GM12878 (cell line): ENCODE measurements at regions not wholly inside any gene's neighbourhood (a gene's known extent, or its start where the extent isn't known, plus 50 kb on each side); places are given as distances from the start of the nearest gene placed in this dataset.

Experiments
- ATAC-seq: fragments of 200-7000 bp; cut with Tn5 transposase; 3 replicates; pipeline ENCODE4 v1.9.1; 2020; ENCODE audit warnings: mild to moderate bottlenecking, moderate library complexity
- BruUV-seq: library from RNA; stranded (reverse); fragments of 400-500 nt; replicated peaks from 2 replicates; lab custom pipeline; 2021; lab: Mats Ljungman, UMichigan
- CTCF ChIA-PET: fragments of 300-600 bp; sonication (Branson Sonifier 250); formaldehyde crosslinking; extraction: SDS; loops from one replicate; lab custom pipeline; 2021; ENCODE audit warnings: inconsistent platforms; lab: Yijun Ruan, JAX
- POLR2A ChIA-PET: fragments of 350-600 bp; formaldehyde crosslinking; extraction: SDS; loops from one replicate; lab custom pipeline; 2021; ENCODE audit warnings: inconsistent platforms; lab: Charles Lee
- RAD21 ChIA-PET: fragments of 300-600 bp; sonication (Branson Sonifier 250); formaldehyde crosslinking; loops from one replicate; lab custom pipeline; 2023; ENCODE audit warnings: antibody characterized with exemption; ENCODE audit not compliant: unreplicated experiment; lab: Charles Lee
- SMC1A ChIA-PET: fragments of 300-600 bp; sonication (Branson Sonifier 250); formaldehyde crosslinking; loops from one replicate; lab custom pipeline; 2023; ENCODE audit not compliant: unreplicated experiment, uncharacterized antibody; lab: Charles Lee
- DNase-seq: peaks from one replicate; pipeline ENCODE4 v3.0.0-alpha.2; 2011; ENCODE audit warnings: low read depth, low spot score
- FAIRE-seq: peaks from 3 replicates; lab custom pipeline; 2011; peaks lifted over from hg19 to GRCh38; lab: Jason Lieb, UNC
- H2AFZ ChIP-seq: 2 replicates; pipeline ENCODE4 v1.6.0; 2011; ENCODE audit warnings: low read depth, low read length, control low read depth; ENCODE audit not compliant: control insufficient read depth
- H3K27ac ChIP-seq: 2 replicates; pipeline ENCODE4 v1.5.1; 2011; ENCODE audit warnings: control low read depth; ENCODE audit not compliant: control insufficient read depth, insufficient read depth
- H3K27me3 ChIP-seq, 2 experiments: replicated peaks in 1 of 2; 2 replicates each; pipeline versions ENCODE4 v1.6.0 to v1.6.1; 2011; ENCODE audit warnings: low read length in 1 of 2; ENCODE audit not compliant: control insufficient read depth in 2 of 2, insufficient read depth in 2 of 2
- H3K36me3 ChIP-seq, 2 experiments: 2 replicates each; pipeline ENCODE4 v1.5.1; 2011; ENCODE audit warnings: low read length in 1 of 2; ENCODE audit not compliant: control insufficient read depth in 2 of 2, insufficient read depth in 2 of 2
- H3K4me1 ChIP-seq: 2 replicates; pipeline ENCODE4 v1.6.1; 2011; ENCODE audit warnings: mild to moderate bottlenecking, low read length, moderate library complexity, mixed read lengths; ENCODE audit not compliant: control insufficient read depth, insufficient read depth
- H3K4me2 ChIP-seq: 2 replicates; pipeline ENCODE4 v1.6.0; 2011; ENCODE audit warnings: control low read depth; ENCODE audit not compliant: control insufficient read depth, insufficient read depth
- H3K4me3 ChIP-seq: fragments of 200-600 bp; sonication (generic); 2 replicates; pipeline ENCODE4 v1.5.1; 2016
- H3K79me2 ChIP-seq: 2 replicates; pipeline ENCODE4 v1.6.0; 2011; ENCODE audit warnings: low read length; ENCODE audit not compliant: control insufficient read depth, insufficient read depth
- H3K9ac ChIP-seq: 2 replicates; pipeline ENCODE4 v1.8.0; 2011; ENCODE audit warnings: low read length, control low read depth, mixed read lengths; ENCODE audit not compliant: control insufficient read depth, insufficient read depth
- H3K9me3 ChIP-seq: replicated peaks from 3 replicates; pipeline ENCODE4 v1.5.1; 2011; ENCODE audit warnings: mild to moderate bottlenecking, low read length; ENCODE audit not compliant: control insufficient read depth, insufficient read depth
- H4K20me1 ChIP-seq: 2 replicates; pipeline ENCODE4 v1.6.0; 2011; ENCODE audit not compliant: control insufficient read depth, insufficient read depth
- BMI1 ChIP-seq: fragments of 450-650 bp; IDR thresholded peaks from 2 replicates; pipeline ENCODE4 v1.6.1; 2016; ENCODE audit warnings: mild to moderate bottlenecking, moderate library complexity, borderline replicate concordance
- EGR1 ChIP-seq, 2 experiments: IDR thresholded peaks; 1 replicate in 1 of 2; 2 replicates in 1 of 2; pipeline ENCODE4 v1.6.1; 2011 to 2012; ENCODE audit warnings: low read depth in 2 of 2, low read length in 2 of 2, borderline replicate concordance in 1 of 2, mild to moderate bottlenecking in 1 of 2, moderate library complexity in 1 of 2
- MXI1 ChIP-seq: fragments of 150-350 bp; IDR thresholded peaks from 2 replicates; pipeline ENCODE4 v1.6.1; 2011; ENCODE audit warnings: low read depth, mild to moderate bottlenecking, inconsistent platforms, low read length, improper control_type of control experiment
- STAT3 ChIP-seq: IDR thresholded peaks from 2 replicates; pipeline ENCODE4 v1.6.1; 2011; ENCODE audit warnings: low read depth, low read length, improper control_type of control experiment
- SUZ12 ChIP-seq: fragments of 200-600 bp; sonication (generic); IDR thresholded peaks from one replicate; pipeline ENCODE4 v1.6.1; 2018; ENCODE audit warnings: antibody characterized with exemption, mild to moderate bottlenecking; ENCODE audit not compliant: unreplicated experiment
- TCF12 ChIP-seq: IDR thresholded peaks from 2 replicates; pipeline ENCODE4 v1.6.1; 2011; ENCODE audit warnings: low read depth, mild to moderate bottlenecking, low read length
- ZNF24 ChIP-seq: fragments of 450-650 bp; IDR thresholded peaks from 2 replicates; pipeline ENCODE4 v1.6.1; 2017; ENCODE audit warnings: antibody characterized with exemption, mild to moderate bottlenecking
- ZZZ3 ChIP-seq: IDR thresholded peaks from 2 replicates; pipeline ENCODE4 v1.6.1; 2011; ENCODE audit warnings: low read depth; ENCODE audit not compliant: control insufficient read depth, insufficient read length
- WGBS: methylation state at CpG from one replicate; pipeline ENCODE4 v1.1.6; 2016; ENCODE audit warnings: low lambda C conversion rate; ENCODE audit not compliant: insufficient replicate concordance, insufficient coverage; ENCODE audit errors: missing lambda C conversion rate; 5-methylcytosine and 5-hydroxymethylcytosine counted together
- in situ Hi-C: fragments of 300-500 bp; cut with MboI; formaldehyde crosslinking; loops from 9 replicates; pipeline ENCODE4 v1.14.3; 2018; ENCODE audit warnings: mixed read lengths
- intact Hi-C: fragments of 100-400 bp; cut with micrococcal nuclease; formaldehyde crosslinking; loops from one replicate; pipeline ENCODE4 v1.14.2; 2022; ENCODE audit not compliant: unreplicated experiment
- TF ChIP-seq, protein P1 (sequence below): fragments of 450-650 bp; IDR thresholded peaks from 2 replicates; pipeline ENCODE4 v1.6.1; 2016; ENCODE audit warnings: mild to moderate bottlenecking
- TF ChIP-seq, protein P2 (sequence below): fragments of 450-650 bp; IDR thresholded peaks from 2 replicates; pipeline ENCODE4 v1.6.1; 2017; ENCODE audit warnings: antibody characterized with exemption, mild to moderate bottlenecking, moderate library complexity
- TF ChIP-seq, protein P3 (sequence below): IDR thresholded peaks from 2 replicates; pipeline ENCODE4 v1.6.1; 2012; ENCODE audit warnings: low read depth, low read length, improper control_type of control experiment
- TF ChIP-seq, protein P4 (sequence below): fragments of 450-650 bp; formaldehyde crosslinking; IDR thresholded peaks from 2 replicates; pipeline ENCODE4 v1.5.0; 2022; ENCODE audit warnings: mild to moderate bottlenecking, missing genetic modification characterization
- TF ChIP-seq, protein P5 (sequence below): fragments of 450-650 bp; IDR thresholded peaks from 2 replicates; pipeline ENCODE4 v1.6.1; 2017; ENCODE audit warnings: mild to moderate bottlenecking
- TF ChIP-seq, protein P6 (sequence below): IDR thresholded peaks from 2 replicates; pipeline ENCODE4 v1.6.1; 2011; ENCODE audit warnings: low read depth, low read length, improper control_type of control experiment, borderline replicate concordance

DNA sequence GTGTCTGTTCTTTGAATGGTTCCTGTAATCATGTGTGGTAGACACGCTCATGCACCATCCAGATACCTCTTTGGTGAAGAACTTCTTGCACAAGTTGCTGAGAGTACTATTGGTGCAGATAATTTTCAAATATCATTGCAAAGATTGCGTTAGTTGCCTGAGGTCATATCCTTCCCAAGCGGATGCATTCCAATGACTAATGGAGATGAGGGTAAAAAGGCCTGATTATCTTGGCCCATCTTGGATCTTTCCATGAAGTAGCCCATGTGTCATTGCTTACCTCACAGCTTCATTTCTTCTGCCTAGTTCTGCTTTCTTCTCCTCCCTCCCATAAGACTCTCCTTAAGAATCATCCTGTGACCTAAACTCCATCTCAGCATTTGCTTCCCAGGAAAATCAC is 384.9 kb upstream of the CNKSR2 start:
- Histone ChIP-seq H3K9ac (no peak overlapping the region), H4K20me1 (no peaks in the 10 kb centered on the region), H2AFZ (no peak overlapping the region), H3K36me3 (no peaks in the 10 kb centered on the region), H3K79me2 (no peaks in the 10 kb centered on the region), H3K27ac (no peak overlapping the region), H3K4me2 (no peak overlapping the region), H3K4me1 (no peaks in the 10 kb centered on the region), H3K4me3 (no peak overlapping the region), H3K9me3 (no peaks in the 10 kb centered on the region), H3K27me3 (no peaks in the 10 kb centered on the region)
- 32% methylated on average over 3 of the region's 3 CpGs for WGBS
- intact Hi-C loops (no loop called here), in situ Hi-C loops (no loop called here)
- ChIA-PET SMC1A (interaction anchor here (1.1 kb wide), 2 partner anchors 37 to 45 kb away, joined by 3 to 5 read pairs; no protein-coding TSS in a partner anchor), CTCF (interaction anchor here (1.0 kb wide), 1 partner anchor 8 kb away, joined by 3 read pairs; no protein-coding TSS in a partner anchor), POLR2A (no interaction called here), RAD21 (no interaction called here)
- ATAC-seq (no peak), FAIRE-seq (no peak), DNase-seq (no peak)
- BruUV-seq: no TSS peak
- TF ChIP-seq BMI1 (no peak), SUZ12 (no peak), MXI1 (no peak), TCF12 (no peak), ZZZ3 (no peak), ZNF24 (no peak), EGR1 (IDR thresholded peaks at IDR 0.05; ENCODE audit: borderline replicate concordance in 1 of 2, low read depth in 2 of 2, low read length in 2 of 2) (no peak), STAT3 (no peak)
- TF ChIP-seq, protein P1, sequence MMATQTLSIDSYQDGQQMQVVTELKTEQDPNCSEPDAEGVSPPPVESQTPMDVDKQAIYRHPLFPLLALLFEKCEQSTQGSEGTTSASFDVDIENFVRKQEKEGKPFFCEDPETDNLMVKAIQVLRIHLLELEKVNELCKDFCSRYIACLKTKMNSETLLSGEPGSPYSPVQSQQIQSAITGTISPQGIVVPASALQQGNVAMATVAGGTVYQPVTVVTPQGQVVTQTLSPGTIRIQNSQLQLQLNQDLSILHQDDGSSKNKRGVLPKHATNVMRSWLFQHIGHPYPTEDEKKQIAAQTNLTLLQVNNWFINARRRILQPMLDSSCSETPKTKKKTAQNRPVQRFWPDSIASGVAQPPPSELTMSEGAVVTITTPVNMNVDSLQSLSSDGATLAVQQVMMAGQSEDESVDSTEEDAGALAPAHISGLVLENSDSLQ: no peak
- TF ChIP-seq, protein P2, sequence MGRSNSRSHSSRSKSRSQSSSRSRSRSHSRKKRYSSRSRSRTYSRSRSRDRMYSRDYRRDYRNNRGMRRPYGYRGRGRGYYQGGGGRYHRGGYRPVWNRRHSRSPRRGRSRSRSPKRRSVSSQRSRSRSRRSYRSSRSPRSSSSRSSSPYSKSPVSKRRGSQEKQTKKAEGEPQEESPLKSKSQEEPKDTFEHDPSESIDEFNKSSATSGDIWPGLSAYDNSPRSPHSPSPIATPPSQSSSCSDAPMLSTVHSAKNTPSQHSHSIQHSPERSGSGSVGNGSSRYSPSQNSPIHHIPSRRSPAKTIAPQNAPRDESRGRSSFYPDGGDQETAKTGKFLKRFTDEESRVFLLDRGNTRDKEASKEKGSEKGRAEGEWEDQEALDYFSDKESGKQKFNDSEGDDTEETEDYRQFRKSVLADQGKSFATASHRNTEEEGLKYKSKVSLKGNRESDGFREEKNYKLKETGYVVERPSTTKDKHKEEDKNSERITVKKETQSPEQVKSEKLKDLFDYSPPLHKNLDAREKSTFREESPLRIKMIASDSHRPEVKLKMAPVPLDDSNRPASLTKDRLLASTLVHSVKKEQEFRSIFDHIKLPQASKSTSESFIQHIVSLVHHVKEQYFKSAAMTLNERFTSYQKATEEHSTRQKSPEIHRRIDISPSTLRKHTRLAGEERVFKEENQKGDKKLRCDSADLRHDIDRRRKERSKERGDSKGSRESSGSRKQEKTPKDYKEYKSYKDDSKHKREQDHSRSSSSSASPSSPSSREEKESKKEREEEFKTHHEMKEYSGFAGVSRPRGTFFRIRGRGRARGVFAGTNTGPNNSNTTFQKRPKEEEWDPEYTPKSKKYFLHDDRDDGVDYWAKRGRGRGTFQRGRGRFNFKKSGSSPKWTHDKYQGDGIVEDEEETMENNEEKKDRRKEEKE: no peak
- TF ChIP-seq, protein P3, sequence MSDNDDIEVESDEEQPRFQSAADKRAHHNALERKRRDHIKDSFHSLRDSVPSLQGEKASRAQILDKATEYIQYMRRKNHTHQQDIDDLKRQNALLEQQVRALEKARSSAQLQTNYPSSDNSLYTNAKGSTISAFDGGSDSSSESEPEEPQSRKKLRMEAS: no peak
- TF ChIP-seq, protein P4, sequence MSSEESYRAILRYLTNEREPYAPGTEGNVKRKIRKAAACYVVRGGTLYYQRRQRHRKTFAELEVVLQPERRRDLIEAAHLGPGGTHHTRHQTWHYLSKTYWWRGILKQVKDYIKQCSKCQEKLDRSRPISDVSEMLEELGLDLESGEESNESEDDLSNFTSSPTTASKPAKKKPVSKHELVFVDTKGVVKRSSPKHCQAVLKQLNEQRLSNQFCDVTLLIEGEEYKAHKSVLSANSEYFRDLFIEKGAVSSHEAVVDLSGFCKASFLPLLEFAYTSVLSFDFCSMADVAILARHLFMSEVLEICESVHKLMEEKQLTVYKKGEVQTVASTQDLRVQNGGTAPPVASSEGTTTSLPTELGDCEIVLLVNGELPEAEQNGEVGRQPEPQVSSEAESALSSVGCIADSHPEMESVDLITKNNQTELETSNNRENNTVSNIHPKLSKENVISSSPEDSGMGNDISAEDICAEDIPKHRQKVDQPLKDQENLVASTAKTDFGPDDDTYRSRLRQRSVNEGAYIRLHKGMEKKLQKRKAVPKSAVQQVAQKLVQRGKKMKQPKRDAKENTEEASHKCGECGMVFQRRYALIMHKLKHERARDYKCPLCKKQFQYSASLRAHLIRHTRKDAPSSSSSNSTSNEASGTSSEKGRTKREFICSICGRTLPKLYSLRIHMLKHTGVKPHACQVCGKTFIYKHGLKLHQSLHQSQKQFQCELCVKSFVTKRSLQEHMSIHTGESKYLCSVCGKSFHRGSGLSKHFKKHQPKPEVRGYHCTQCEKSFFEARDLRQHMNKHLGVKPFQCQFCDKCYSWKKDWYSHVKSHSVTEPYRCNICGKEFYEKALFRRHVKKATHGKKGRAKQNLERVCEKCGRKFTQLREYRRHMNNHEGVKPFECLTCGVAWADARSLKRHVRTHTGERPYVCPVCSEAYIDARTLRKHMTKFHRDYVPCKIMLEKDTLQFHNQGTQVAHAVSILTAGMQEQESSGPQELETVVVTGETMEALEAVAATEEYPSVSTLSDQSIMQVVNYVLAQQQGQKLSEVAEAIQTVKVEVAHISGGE (CRISPR knock-in tag): no peak
- TF ChIP-seq, protein P5, sequence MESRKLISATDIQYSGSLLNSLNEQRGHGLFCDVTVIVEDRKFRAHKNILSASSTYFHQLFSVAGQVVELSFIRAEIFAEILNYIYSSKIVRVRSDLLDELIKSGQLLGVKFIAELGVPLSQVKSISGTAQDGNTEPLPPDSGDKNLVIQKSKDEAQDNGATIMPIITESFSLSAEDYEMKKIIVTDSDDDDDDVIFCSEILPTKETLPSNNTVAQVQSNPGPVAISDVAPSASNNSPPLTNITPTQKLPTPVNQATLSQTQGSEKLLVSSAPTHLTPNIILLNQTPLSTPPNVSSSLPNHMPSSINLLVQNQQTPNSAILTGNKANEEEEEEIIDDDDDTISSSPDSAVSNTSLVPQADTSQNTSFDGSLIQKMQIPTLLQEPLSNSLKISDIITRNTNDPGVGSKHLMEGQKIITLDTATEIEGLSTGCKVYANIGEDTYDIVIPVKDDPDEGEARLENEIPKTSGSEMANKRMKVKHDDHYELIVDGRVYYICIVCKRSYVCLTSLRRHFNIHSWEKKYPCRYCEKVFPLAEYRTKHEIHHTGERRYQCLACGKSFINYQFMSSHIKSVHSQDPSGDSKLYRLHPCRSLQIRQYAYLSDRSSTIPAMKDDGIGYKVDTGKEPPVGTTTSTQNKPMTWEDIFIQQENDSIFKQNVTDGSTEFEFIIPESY: no peak
- TF ChIP-seq, protein P6, sequence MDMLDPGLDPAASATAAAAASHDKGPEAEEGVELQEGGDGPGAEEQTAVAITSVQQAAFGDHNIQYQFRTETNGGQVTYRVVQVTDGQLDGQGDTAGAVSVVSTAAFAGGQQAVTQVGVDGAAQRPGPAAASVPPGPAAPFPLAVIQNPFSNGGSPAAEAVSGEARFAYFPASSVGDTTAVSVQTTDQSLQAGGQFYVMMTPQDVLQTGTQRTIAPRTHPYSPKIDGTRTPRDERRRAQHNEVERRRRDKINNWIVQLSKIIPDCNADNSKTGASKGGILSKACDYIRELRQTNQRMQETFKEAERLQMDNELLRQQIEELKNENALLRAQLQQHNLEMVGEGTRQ: no peak
